NB4 (cell line): ENCODE measurements at regions not wholly inside any gene's neighbourhood (a gene's known extent, or its start where the extent isn't known, plus 50 kb on each side); places are given as distances from the start of the nearest gene placed in this dataset.

ENCODE experiments used
- TF ChIP-seq, protein P1 (sequence below): IDR thresholded peaks from 2 replicates; pipeline ENCODE4 v1.6.1; 2011; ENCODE audit warnings: low read depth, low read length
- TF ChIP-seq, protein P2 (sequence below): IDR thresholded peaks from one replicate; pipeline ENCODE4 v1.5.1; 2012; ENCODE audit warnings: low read depth, low read length

DNA sequence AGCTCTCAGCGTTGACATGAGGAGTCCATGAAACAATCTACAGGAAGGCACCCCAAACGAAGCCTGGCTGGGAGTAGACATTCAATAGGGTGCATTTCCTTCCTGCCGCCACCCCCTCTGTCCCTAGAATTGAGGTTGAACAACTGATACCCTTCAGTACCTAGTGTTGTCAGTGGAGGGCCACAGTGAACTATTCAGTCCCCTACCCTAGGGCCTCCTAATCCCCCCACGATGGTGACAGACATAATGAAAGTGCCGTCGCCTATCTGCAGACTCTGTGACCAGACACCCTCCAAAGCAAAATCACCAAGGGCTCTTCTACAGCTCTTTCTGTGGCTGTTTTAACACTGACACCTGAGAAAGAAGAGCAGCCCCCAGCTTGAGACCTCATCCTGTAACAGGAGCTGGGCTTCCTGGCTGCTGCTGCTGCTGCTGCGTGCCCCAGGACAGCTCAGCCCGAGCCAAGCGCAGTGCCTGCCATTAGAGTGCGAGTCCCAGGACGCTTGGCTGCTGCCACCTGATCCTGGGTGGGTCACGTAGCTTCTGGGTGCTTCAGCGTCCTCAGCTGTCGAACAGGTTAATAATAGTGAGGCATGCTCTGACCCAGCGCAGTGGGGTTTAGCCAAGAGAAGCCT, 183.0 kb downstream of the ZBTB18 start:
- TF ChIP-seq, protein P1, sequence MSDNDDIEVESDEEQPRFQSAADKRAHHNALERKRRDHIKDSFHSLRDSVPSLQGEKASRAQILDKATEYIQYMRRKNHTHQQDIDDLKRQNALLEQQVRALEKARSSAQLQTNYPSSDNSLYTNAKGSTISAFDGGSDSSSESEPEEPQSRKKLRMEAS, result no peak
- TF ChIP-seq, protein P2, sequence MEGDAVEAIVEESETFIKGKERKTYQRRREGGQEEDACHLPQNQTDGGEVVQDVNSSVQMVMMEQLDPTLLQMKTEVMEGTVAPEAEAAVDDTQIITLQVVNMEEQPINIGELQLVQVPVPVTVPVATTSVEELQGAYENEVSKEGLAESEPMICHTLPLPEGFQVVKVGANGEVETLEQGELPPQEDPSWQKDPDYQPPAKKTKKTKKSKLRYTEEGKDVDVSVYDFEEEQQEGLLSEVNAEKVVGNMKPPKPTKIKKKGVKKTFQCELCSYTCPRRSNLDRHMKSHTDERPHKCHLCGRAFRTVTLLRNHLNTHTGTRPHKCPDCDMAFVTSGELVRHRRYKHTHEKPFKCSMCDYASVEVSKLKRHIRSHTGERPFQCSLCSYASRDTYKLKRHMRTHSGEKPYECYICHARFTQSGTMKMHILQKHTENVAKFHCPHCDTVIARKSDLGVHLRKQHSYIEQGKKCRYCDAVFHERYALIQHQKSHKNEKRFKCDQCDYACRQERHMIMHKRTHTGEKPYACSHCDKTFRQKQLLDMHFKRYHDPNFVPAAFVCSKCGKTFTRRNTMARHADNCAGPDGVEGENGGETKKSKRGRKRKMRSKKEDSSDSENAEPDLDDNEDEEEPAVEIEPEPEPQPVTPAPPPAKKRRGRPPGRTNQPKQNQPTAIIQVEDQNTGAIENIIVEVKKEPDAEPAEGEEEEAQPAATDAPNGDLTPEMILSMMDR, result no peak
